Glomerular endothelial cell (primary cell): ENCODE measurements at regions not wholly inside any gene's neighbourhood (a gene's known extent, or its start where the extent isn't known, plus 50 kb on each side); places are given as distances from the start of the nearest gene placed in this dataset.
"Not testable (repeated sequence)": the region's sequence is repeated elsewhere in the genome, so short reads cannot be mapped to it uniquely, and the experiment has no call there.

Experiments used
- DNase-seq: peaks from one replicate; pipeline ENCODE4 v3.0.0-alpha.2; 2011; ENCODE audit warnings: low read depth, low spot score; ENCODE audit errors: extremely low read depth

GRCh38 chr5:92952243-92952642 lies 628.8 kb downstream of the NR2F1-AS1 start:
- DNase-seq: no peak

GRCh38 chr5:92951746-92952145 lies 629.3 kb downstream of the NR2F1-AS1 start:
- no peak for DNase-seq

GRCh38 chr5:92946546-92946945 lies 634.5 kb downstream of the NR2F1-AS1 start:
- DNase-seq: no peak

GRCh38 chr5:92945605-92946097 lies 635.4 kb downstream of the NR2F1-AS1 start:
- DNase-seq: no peak

GRCh38 chr5:92944903-92945604 lies 636.0 kb downstream of the NR2F1-AS1 start:
- DNase-seq: no peak

- no peak for DNase-seq
These were observed 636.7 kb downstream of the NR2F1-AS1 start for GRCh38 chr5:92944337-92944736.

GRCh38 chr5:92942762-92943161 lies 638.3 kb downstream of the NR2F1-AS1 start:
- DNase-seq: no peak

GRCh38 chr5:92941806-92942205 lies 639.2 kb downstream of the NR2F1-AS1 start:
- no peak for DNase-seq

GRCh38 chr5:92939428-92939827 lies 641.6 kb downstream of the NR2F1-AS1 start:
- DNase-seq: no peak

- not testable (repeated sequence) for DNase-seq
These were observed 643.6 kb downstream of the NR2F1-AS1 start for GRCh38 chr5:92937396-92937795.

- DNase-seq: no peak
These were observed 651.0 kb downstream of the NR2F1-AS1 start for GRCh38 chr5:92930057-92930456.

- no peak for DNase-seq
These were observed 653.7 kb downstream of the NR2F1-AS1 start for GRCh38 chr5:92927291-92927778.

- no peak for DNase-seq
These were observed 657.1 kb downstream of the NR2F1-AS1 start for GRCh38 chr5:92923885-92924284.

- no peak for DNase-seq
These were observed 658.6 kb downstream of the NR2F1-AS1 start for GRCh38 chr5:92922231-92922967.

- no peak for DNase-seq
These were observed 664.0 kb downstream of the NR2F1-AS1 start for GRCh38 chr5:92917044-92917443.

GRCh38 chr5:92916036-92916435 lies 665.0 kb downstream of the NR2F1-AS1 start:
- DNase-seq: no peak

GRCh38 chr5:92912283-92912682 lies 668.7 kb downstream of the NR2F1-AS1 start:
- no peak for DNase-seq

- no peak for DNase-seq
These were observed 669.2 kb downstream of the NR2F1-AS1 start for GRCh38 chr5:92911851-92912250.

GRCh38 chr5:92911293-92911692 lies 669.7 kb downstream of the NR2F1-AS1 start:
- no peak for DNase-seq

- no peak for DNase-seq
These were observed 671.4 kb downstream of the NR2F1-AS1 start for GRCh38 chr5:92909602-92909962.

- DNase-seq: no peak
These were observed 671.9 kb downstream of the NR2F1-AS1 start for GRCh38 chr5:92908952-92909601.
